Ureter (tissue), 1 donor: ENCODE measurements at regions not wholly inside any gene's neighbourhood (a gene's known extent, or its start where the extent isn't known, plus 50 kb on each side); places are given as distances from the start of the nearest gene placed in this dataset.

Experiments used
- DNase-seq: peaks from one replicate; pipeline ENCODE4 v3.0.0-alpha.2; 2020; ENCODE audit warnings: low spot score
- donor health status: DM: yes; HTN: yes; CAD: no.

DNA sequence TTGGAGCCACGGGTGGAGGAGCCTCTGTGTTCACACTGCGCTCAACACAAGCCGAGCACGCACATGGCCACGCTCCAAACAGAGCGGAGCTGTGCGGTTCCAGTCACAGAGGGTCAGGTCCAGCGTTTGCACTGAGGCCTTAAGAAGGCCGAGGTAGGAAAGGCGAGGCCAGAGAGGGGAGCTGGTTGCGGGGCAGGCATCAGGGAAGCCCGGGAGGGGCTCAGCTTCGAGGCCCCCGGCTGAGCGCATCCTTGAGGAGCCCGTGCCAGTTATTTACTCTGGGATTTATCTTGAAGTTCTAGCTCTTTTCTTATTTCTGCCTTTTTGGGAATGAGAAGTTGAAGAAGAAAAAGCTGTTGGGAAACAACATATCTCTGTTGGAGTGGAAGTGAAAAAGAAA is 140.8 kb downstream of the IRX1 start:
- DNase-seq: no peak

DNA sequence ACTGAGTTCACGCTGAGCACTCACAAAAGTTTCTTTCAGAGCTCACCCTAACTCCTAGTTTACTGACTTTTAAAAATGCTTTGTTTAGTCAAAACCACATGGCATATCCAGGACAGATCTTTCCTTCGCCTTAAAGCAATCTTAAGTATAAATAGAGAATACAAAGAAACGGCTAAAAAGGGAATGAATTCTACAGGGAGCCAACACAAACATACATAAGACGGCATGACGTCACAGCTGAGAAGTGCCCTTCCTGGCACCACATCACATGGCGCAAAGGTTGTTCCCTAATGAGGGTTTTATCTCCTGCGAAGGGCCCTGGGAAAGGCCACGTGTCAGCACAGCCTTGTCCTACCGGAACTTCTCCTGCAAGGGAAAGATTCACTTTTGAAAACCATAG is 141.3 kb downstream of the IRX1 start:
- DNase-seq: no peak

GRCh38 chr5:3738919-3739318 is 143.3 kb downstream of the IRX1 start:
- no peak for DNase-seq

GRCh38 chr5:3740546-3741373 is 145.1 kb downstream of the IRX1 start:
- no peak for DNase-seq

- no peak for DNase-seq
Measured at GRCh38 chr5:3741374-3741770, 145.7 kb downstream of the IRX1 start.

DNA sequence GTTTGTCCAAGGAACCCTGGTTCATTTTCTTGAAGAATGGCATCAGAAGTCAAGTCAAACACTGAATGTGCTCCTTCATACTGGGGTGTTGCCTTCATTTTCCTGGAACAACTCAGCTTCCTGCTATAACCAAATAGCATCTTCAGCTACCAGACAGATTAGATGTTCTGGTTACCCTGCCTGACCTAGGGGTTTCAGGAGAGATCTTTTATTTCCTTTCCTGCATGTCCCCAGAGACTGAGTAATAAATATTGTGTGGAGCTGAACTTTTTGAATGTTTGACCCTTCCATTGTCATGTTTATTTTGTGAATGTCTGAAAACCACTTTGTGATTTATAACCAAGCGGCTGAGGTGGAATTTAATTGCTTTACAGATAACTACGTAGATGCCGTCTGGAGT is 147.1 kb downstream of the IRX1 start:
- no peak for DNase-seq

- no peak for DNase-seq
Measured at GRCh38 chr5:3751846-3752245, 156.2 kb downstream of the IRX1 start.

DNA sequence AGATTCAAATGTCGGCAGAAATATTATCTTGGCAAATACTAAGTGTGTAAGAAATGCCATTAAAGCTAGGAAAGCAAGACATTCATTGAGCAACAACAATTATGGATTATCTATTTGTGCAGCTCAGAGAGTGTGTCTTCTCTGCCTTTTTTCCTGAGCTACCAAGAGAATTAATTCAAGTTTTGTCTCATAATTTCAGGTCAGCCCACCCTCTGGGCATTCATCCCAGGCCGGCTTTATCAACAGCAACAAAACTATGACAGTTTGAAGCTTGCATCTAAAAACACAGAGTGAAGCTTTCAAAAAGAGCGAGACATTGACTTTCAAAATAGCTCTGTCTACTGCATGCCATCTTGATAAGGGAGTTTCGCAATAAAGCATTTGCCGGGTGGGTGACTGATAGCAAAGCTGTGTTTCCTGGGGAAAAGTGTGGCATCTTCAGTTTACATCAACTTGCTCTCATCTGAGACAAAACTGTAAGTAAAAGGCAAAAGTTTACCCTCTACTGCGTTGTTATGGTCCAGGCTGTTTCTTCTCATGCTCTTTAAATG is 182.4 kb downstream of the IRX1 start:
- DNase-seq: no peak

- no peak for DNase-seq
Measured at GRCh38 chr5:3778945-3779344, 183.3 kb downstream of the IRX1 start.

- DNase-seq: no peak
Measured at GRCh38 chr5:3780278-3780677, 184.6 kb downstream of the IRX1 start.

- DNase-seq: no peak
Measured at GRCh38 chr5:3780907-3781306, 185.3 kb downstream of the IRX1 start.

GRCh38 chr5:3784854-3785253 is 189.2 kb downstream of the IRX1 start:
- DNase-seq: no peak

GRCh38 chr5:3786165-3786564 is 190.5 kb downstream of the IRX1 start:
- DNase-seq: no peak

DNA sequence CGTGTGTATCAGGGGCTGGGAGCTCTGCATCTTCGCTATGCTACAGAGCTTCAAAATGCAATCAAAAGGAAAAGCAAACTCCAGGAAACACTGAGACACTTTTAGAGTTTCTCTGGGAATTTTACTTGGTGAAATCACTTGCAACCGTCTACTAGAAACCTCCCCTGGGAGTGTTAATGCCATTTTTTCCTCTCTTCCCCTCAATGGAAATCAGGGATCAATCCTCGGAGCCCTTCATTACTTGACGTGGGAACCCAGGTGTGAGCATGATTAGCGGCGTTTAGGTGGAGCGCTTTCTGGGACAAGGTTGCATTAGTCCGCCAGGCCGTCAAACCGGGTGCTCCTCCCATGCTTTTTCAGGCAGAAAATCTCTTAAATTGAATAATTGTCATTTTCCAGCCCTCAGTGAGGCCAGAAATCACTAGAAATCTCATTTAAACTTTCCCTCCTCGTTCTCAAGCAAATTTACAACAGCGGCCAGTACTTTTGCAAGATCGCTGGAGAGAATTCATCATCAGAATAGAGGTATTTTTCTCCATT is 191.3 kb downstream of the IRX1 start:
- no peak for DNase-seq

- DNase-seq: no peak
Measured at GRCh38 chr5:3787604-3788003, 192.0 kb downstream of the IRX1 start.

DNA sequence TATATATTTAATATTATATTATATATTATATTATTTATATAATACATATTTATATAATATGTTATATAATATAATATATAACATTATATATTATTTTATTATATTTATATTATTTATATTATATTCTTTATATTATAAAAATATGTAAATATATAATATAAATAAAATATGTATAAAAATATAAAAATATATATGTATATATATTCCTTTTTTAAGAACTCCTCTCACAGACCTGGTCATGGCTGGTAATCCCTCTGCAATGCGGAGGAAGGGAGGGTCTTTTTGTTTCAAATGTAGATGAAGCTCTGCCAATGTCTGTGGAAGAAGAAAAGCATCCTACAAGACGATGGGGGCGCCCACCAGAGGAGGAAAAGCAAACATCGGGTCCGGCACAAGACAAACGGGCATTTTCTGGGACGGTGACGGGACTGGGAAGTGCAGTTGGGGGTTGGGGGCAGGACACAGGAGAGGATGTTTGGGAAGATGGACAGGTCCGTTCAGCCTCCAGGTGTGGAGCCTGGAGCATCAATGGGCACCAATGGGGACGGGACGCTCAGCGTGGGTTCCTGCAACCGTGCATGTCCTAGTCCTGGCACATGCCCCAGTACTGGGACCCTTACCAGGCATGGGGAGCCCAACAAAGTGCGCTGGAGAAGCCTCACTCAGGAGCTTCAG is 194.0 kb downstream of the IRX1 start:
- no peak for DNase-seq

DNA sequence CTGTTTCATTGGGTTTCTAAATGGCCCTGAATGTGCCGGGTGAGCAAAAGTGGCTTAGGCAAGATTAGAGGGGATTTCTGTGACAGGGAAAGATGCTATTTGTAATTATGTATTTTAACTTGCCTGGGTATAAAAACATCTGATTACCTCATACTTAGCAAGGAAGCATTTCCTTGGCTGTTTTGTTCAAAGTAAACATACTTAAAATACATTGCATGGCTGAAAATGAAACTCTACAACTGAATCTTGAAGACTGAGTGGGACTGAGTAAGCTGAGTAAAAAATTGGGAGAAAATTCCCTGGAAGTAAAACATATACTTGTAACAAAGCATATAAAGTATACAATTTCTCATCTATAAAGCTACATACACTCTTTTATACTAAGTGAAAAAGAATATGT is 197.5 kb downstream of the IRX1 start:
- no peak for DNase-seq

DNA sequence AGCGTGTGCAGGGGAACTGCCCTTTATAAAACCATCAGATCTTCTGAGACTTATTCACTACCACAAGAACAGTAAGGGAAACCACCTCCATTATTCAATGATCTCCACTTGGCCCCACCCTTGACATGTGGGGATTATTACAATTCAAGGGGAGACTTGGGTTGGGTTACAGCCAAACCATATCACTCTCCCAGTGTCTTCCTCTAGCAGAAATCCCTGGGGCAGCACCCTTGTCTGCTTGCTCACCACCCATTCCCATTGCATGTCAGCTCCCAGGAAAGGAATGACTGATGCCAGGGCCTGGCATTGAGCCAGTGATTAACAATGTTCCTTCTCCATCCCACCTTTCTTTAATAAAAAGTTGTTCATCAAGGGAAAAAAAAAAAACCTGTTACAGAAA is 199.0 kb downstream of the IRX1 start:
- DNase-seq: no peak

GRCh38 chr5:3796736-3797135 is 201.1 kb downstream of the IRX1 start:
- no peak for DNase-seq

DNA sequence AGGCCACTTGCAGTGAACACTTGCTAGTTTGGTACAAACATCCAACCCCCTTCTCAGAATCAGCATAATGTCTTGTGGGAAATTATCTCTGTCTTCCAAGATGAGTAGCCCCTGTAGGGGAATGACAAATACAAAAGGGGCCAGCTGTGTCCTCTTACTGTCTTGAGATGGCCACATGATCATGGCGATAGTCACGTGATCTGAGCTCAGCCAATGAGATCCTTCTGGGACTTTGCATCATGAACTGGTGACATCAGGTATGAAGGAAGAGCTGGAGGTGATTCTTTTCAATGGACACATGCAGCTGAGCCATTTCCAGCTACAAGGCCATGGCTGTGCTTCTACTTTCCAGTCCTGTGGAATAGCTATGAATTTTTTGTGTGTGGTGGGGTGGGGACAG is 206.3 kb downstream of the IRX1 start:
- DNase-seq: no peak

DNA sequence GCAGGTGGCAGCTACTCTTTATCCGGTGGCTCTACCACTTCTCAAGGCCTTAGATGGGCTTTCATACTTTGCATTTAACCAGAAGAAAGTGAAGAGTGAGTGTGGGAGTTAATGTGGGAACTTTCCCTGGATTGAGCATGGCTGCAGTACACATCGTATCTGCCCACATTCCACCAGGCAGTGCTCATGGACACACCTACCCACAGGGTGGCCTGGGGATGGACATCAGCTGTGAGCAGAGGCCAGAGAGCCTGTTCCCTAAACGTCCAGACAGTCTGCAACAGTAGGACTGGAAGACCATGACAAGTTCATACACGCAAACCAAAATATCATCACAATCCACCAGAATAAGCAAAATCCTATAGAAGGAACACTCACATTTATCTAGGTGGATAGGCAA is 213.8 kb downstream of the IRX1 start:
- no peak for DNase-seq

DNA sequence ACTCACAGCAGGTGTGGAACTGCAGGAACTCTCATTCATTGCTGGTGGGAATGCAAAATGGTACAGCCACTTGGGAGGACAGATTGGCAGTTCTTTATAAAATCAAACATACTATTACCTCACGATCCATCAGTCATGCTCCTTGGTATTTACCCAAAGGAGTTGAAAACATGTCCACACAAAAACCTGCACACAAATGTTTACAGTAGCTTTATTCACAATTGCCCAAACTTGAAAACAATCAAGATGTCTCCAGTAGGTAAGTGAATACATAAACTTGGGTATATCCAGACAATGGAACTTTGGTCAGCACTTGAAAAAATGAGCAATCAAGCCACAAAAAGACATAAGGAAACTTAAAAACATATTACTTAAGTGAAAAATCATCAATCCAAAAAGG is 215.5 kb downstream of the IRX1 start:
- no peak for DNase-seq

- DNase-seq: no peak
Measured at GRCh38 chr5:3818624-3819023, 223.0 kb downstream of the IRX1 start.
